ENCODE measurements at regions not wholly inside any gene's neighbourhood (a gene's known extent, or its start where the extent isn't known, plus 50 kb on each side); places are given as distances from the start of the nearest gene placed in this dataset.
A peak's percentile ranks its signal among the peaks of the same experiment; 100 is the strongest.
"Not testable (repeated sequence)": the region's sequence is repeated elsewhere in the genome, so short reads cannot be mapped to it uniquely, and the experiment has no call there.

GRCh38 chr7:63856466-63856865, 142.2 kb upstream of the ZNF722 start:
- intact Hi-C loops (cut with DNase I; ENCODE audit: low total_unique reads); H3K27me3 ChIP-seq; H3K4me3 ChIP-seq; H3K27ac ChIP-seq; H3K4me1 ChIP-seq; H3K36me3 ChIP-seq; DNase-seq: not testable (repeated sequence)
- H3K9me3 ChIP-seq = peaks cover 0 to 96% (median 73%) of the 10 kb centered on the region in 4 donors
- WGBS, 5 donors = 70 to 92% (median 79%) methylated on average over 3 of the region's 3 CpGs

DNA sequence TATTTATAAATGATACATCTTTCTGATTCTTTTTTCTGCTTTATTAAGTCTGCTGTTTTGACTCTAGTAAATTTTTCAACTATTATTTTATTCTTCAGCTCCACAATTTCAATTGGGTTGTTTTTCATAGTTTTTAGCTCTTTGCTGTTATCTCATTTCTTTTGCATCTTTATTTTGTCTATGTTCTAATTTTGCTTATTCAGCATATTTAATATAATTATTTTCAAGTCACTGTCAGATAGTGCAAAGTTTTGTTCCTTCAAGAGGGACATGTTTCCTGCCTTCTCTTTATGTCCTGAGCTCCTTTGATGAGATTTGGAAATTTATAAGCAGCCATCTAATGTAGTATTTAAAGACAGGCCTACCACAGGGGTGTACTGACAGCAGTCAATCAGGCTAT, 131.5 kb upstream of the ZNF722 start:
- H3K4me3 ChIP-seq = no peak overlapping the region
- H3K9me3 ChIP-seq = peaks cover 0 to 90% (median 73%) of the 10 kb centered on the region in 4 donors
- no peaks in the 10 kb centered on the region for H3K36me3 ChIP-seq
- H3K27me3 ChIP-seq = no peaks in the 10 kb centered on the region
- no peak overlapping the region for H3K27ac ChIP-seq
- no peaks in the 10 kb centered on the region for H3K4me1 ChIP-seq
- no peak for DNase-seq
- intact Hi-C loops (cut with DNase I; ENCODE audit: low total_unique reads) = no loop called here
- TF ChIP-seq POLR2AphosphoS5 (IDR thresholded peaks at IDR 0.05) (no peak), CTCF (IDR thresholded peaks at IDR 0.05) (no peak), POLR2A (IDR thresholded peaks at IDR 0.05) (no peak), EP300 (IDR thresholded peaks at IDR 0.05) (no peak)

DNA sequence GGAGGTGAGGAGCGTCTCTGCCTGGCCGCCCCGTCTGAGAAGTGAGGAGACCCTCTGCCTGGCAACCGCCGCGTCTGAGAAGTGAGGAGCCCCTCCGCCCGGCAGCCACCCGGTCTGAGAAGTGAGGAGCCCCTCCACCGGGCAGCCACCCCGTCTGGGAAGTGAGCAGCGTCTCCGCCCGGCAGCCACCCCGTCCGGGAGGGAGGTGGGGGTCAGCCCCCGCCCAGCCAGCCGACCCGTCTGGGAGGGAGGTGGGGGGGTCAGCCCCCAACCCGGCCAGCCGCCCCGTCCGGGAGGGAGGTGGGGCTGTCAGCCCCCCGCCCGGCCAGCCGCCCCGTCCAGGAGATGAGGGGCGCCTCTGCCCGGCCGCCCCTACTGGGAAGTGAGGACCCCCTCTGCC, 124.4 kb upstream of the ZNF722 start:
- DNase-seq; H3K27me3 ChIP-seq; H3K4me3 ChIP-seq; H3K27ac ChIP-seq; H3K4me1 ChIP-seq; intact Hi-C loops (cut with DNase I; ENCODE audit: low total_unique reads); H3K36me3 ChIP-seq: not testable (repeated sequence)
- H3K9me3 ChIP-seq = peaks cover 18 to 100% (median 94%) of the 10 kb centered on the region in 4 donors
- 88 to 99% (median 95%) methylated on average over 14 to 29 of the region's 30 CpGs for WGBS, 5 donors

DNA sequence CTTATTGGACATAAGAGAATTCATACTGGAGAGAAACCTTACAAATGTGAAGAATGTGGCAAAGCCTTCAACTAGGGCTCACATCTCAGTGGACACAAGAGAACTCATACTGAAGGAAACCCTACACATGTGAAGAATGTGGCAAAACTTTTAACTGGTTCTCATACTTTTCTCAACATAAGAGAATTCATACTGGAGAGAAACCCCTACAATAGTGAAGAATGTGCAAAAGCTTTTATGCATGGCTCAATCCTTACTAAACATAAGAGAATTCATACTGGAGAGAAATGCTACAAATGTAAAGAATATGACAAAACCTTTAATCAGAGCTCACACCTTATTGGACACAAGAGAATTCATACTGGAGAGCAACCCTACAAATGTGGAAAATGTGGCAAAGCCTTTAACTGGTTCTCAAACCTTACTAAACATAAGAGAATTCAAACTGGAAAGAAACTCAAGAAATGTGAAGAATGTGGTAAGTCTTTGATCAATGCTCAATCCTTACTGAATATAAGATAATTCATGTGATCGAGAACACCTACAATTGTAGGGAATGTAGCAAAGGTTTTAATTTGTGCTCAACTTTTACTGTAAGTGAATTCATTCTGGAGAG, 121.8 kb upstream of the ZNF722 start:
- H3K4me1 ChIP-seq = no peaks in the 10 kb centered on the region
- no peak overlapping the region for H3K27ac ChIP-seq
- no peaks in the 10 kb centered on the region for H3K36me3 ChIP-seq
- no peak for DNase-seq
- intact Hi-C loops (cut with DNase I; ENCODE audit: low total_unique reads) = no loop called here
- H3K27me3 ChIP-seq = no peaks in the 10 kb centered on the region
- WGBS, 5 donors = 81 to 100% (median 90%) methylated on average over 1 of the region's 1 CpG
- H3K4me3 ChIP-seq = no peak overlapping the region
- H3K9me3 ChIP-seq = peaks cover 34 to 100% (median 97%) of the 10 kb centered on the region in 4 donors
- TF ChIP-seq CTCF (IDR thresholded peaks at IDR 0.05) (no peak), POLR2AphosphoS5 (IDR thresholded peaks at IDR 0.05) (no peak), POLR2A (IDR thresholded peaks at IDR 0.05) (no peak), EP300 (IDR thresholded peaks at IDR 0.05) (no peak)

DNA sequence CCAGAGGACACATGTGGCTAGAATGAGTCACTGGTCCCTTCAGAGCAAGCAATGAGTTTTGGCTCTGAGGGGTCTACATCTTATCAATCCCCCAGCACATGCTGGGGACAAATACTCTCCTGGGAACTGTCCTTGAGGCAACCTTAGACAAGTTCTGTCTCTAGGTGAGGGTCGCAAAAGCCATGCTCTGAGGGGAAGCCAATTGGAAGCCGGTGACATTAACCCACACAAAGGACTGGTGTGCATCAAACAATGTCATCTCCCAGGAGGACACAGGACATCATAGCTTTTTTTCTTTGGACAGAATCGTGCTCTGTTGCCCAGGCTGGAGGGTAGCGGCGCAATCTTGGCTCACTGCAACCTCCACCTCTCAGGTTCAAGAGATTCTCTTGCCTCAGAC, 111.6 kb upstream of the ZNF722 start:
- intact Hi-C loops (cut with DNase I; ENCODE audit: low total_unique reads) = no loop called here
- no peak for TF ChIP-seq POLR2AphosphoS5 (IDR thresholded peaks at IDR 0.05)
- no peak for TF ChIP-seq EP300 (IDR thresholded peaks at IDR 0.05)
- no peaks in the 10 kb centered on the region for H3K36me3 ChIP-seq
- H3K27ac ChIP-seq = no peak overlapping the region
- DNase-seq = no peak
- H3K4me3 ChIP-seq = no peak overlapping the region
- H3K4me1 ChIP-seq = no peaks in the 10 kb centered on the region
- peaks cover 18 to 100% (median 94%) of the 10 kb centered on the region in 4 donors for H3K9me3 ChIP-seq
- H3K27me3 ChIP-seq = no peaks in the 10 kb centered on the region
- WGBS, 5 donors = 66 to 76% (median 72%) methylated on average over 5 of the region's 5 CpGs

GRCh38 chr7:63899691-63900393, 98.8 kb upstream of the ZNF722 start:
- TF ChIP-seq EP300 (IDR thresholded peaks at IDR 0.05) (no peak), CTCF (IDR thresholded peaks at IDR 0.05) (no peak), POLR2AphosphoS5 (IDR thresholded peaks at IDR 0.05) (no peak), POLR2A (IDR thresholded peaks at IDR 0.05) (no peak)
- DNase-seq = peak in 1 of 2 donors; percentile 33
- H3K27ac ChIP-seq = peak overlapping the region in 3 of 5 donors; percentile 44 to 80 (median 73)

More at GRCh38 chr7:63899691-63900393, 98.8 kb upstream of the ZNF722 start:
- Histone ChIP-seq H3K9me3 (peaks cover 0 to 58% (median 20%) of the 10 kb centered on the region in 4 donors), H3K36me3 (no peaks in the 10 kb centered on the region), H3K27me3 (no peaks in the 10 kb centered on the region), H3K4me1 (peaks cover 0 to 19% (median 7%) of the 10 kb centered on the region in 4 donors), H3K4me3 (peak overlapping the region; percentile 45 to 86 (median 61))
- WGBS, 5 donors = 13 to 30% (median 17%) methylated on average over 24 to 29 of the region's 29 CpGs
- intact Hi-C loops (cut with DNase I; ENCODE audit: low total_unique reads) = no loop called here
